WI38 (cell line): ENCODE measurements at regions not wholly inside any gene's neighbourhood (a gene's known extent, or its start where the extent isn't known, plus 50 kb on each side); places are given as distances from the start of the nearest gene placed in this dataset.

Source experiments
- H3K4me3 ChIP-seq: 2 replicates; pipeline ENCODE4 v1.5.1; 2011; ENCODE audit warnings: low read depth, mild to moderate bottlenecking, control low read depth, low read length
- TF ChIP-seq, protein P1 (sequence below): IDR thresholded peaks from 2 replicates; pipeline ENCODE4 v1.5.1; 2012; ENCODE audit warnings: low read depth, mild to moderate bottlenecking, control low read depth, low read length

GRCh38 chr9:71177901-71178300 is 56.5 kb upstream of the TRPM3 start:
- TF ChIP-seq, protein P1, sequence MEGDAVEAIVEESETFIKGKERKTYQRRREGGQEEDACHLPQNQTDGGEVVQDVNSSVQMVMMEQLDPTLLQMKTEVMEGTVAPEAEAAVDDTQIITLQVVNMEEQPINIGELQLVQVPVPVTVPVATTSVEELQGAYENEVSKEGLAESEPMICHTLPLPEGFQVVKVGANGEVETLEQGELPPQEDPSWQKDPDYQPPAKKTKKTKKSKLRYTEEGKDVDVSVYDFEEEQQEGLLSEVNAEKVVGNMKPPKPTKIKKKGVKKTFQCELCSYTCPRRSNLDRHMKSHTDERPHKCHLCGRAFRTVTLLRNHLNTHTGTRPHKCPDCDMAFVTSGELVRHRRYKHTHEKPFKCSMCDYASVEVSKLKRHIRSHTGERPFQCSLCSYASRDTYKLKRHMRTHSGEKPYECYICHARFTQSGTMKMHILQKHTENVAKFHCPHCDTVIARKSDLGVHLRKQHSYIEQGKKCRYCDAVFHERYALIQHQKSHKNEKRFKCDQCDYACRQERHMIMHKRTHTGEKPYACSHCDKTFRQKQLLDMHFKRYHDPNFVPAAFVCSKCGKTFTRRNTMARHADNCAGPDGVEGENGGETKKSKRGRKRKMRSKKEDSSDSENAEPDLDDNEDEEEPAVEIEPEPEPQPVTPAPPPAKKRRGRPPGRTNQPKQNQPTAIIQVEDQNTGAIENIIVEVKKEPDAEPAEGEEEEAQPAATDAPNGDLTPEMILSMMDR, result no peak
- no peak overlapping the region for H3K4me3 ChIP-seq

GRCh38 chr9:71171517-71171916 is 50.1 kb upstream of the TRPM3 start:
- TF ChIP-seq, protein P1, result no peak
- no peak overlapping the region for H3K4me3 ChIP-seq
